SK-N-SH (cell line): ENCODE measurements at regions not wholly inside any gene's neighbourhood (a gene's known extent, or its start where the extent isn't known, plus 50 kb on each side); places are given as distances from the start of the nearest gene placed in this dataset.

Experiments used
- CTCF ChIA-PET: fragments of 300-600, 350-600 bp; formaldehyde crosslinking; extraction: SDS; loops from one replicate; lab custom pipeline; 2021; lab: Yijun Ruan, JAX
- POLR2A ChIA-PET: fragments of 350-600 bp; sonication (Branson Sonifier 250); formaldehyde crosslinking; extraction: SDS; loops from one replicate; lab custom pipeline; 2020; ENCODE audit warnings: antibody characterized with exemption, inconsistent platforms; lab: Yijun Ruan, JAX
- DNase-seq: peaks from one replicate; pipeline ENCODE4 v3.0.0; 2012
- H2AFZ ChIP-seq: fragments of 200-600 bp; sonication (generic); 2 replicates; pipeline ENCODE4 v1.8.1; 2016; ENCODE audit warnings: antibody characterized with exemption, mild to moderate bottlenecking, low read depth
- H3F3A ChIP-seq: fragments of 200-600 bp; sonication (generic); replicated peaks from 2 replicates; pipeline ENCODE3; 2016; ENCODE audit warnings: antibody characterized with exemption, mild to moderate bottlenecking; ENCODE audit not compliant: insufficient read depth
- H3K27ac ChIP-seq, 2 experiments: fragments of 200-500 bp in 1 of 2; fragments of 200-600 bp in 1 of 2; sonication (Bioruptor generic) in 1 of 2; sonication (generic), shearing (Covaris generic) in 1 of 2; 2 replicates each; pipeline versions ENCODE4 v1.5.1 to v1.6.1; 2014 to 2016; ENCODE audit warnings: low read depth in 2 of 2, inconsistent platforms in 1 of 2, low read length in 1 of 2, mild to moderate bottlenecking in 1 of 2, mixed read lengths in 1 of 2
- H3K27me3 ChIP-seq: fragments of 200-600 bp; sonication (generic), shearing (Covaris generic); 2 replicates; pipeline ENCODE4 v1.6.1; 2016; ENCODE audit warnings: mixed run types; ENCODE audit not compliant: insufficient read depth
- H3K36me3 ChIP-seq, 2 experiments: fragments of 200-500 bp in 1 of 2; fragments of 200-600 bp in 1 of 2; sonication (Bioruptor generic) in 1 of 2; sonication (generic) in 1 of 2; replicated peaks in 1 of 2; 2 replicates each; pipeline versions ENCODE3 to v1.5.1; 2014 to 2016; ENCODE audit warnings: low read length in 1 of 2, mild to moderate bottlenecking in 1 of 2; ENCODE audit not compliant: insufficient read depth in 2 of 2, control insufficient read depth in 1 of 2
- H3K4me1 ChIP-seq, 2 experiments: fragments of 200-500 bp in 1 of 2; fragments of 200-600 bp in 1 of 2; sonication (Bioruptor generic) in 1 of 2; sonication (generic), shearing (Covaris generic) in 1 of 2; 2 replicates each; pipeline versions ENCODE4 v1.5.1 to v1.6.1; 2014 to 2016; ENCODE audit warnings: low read depth in 1 of 2, low read length in 1 of 2, mixed run types in 1 of 2; ENCODE audit not compliant: insufficient read depth in 2 of 2, control insufficient read depth in 1 of 2
- H3K4me2 ChIP-seq: fragments of 200-600 bp; sonication (generic), shearing (Covaris generic); 2 replicates; pipeline ENCODE4 v1.6.1; 2017; ENCODE audit warnings: mixed run types
- H3K4me3 ChIP-seq, 2 experiments: fragments of 200-500 bp in 1 of 2; fragments of 200-600 bp in 1 of 2; sonication (Bioruptor generic) in 1 of 2; sonication (generic), shearing (Covaris generic) in 1 of 2; 2 replicates each; pipeline versions ENCODE4 v1.5.1 to v1.8.1; 2014 to 2016; ENCODE audit warnings: low read depth in 2 of 2, inconsistent platforms in 1 of 2, low read length in 1 of 2, mild to moderate bottlenecking in 1 of 2, mixed read lengths in 1 of 2, moderate library complexity in 1 of 2
- H3K79me2 ChIP-seq: fragments of 200-600 bp; sonication (generic); 2 replicates; pipeline ENCODE4 v1.8.1; 2017; ENCODE audit warnings: mild to moderate bottlenecking; ENCODE audit not compliant: insufficient read depth
- H3K9ac ChIP-seq: fragments of 200-600 bp; sonication (generic); 2 replicates; pipeline ENCODE4 v1.6.1; 2017; ENCODE audit warnings: mixed run types
- H3K9me2 ChIP-seq: fragments of 200-600 bp; sonication (generic); 2 replicates; pipeline ENCODE4 v1.6.1; 2017; ENCODE audit warnings: mixed run types
- H3K9me3 ChIP-seq: fragments of 200-600 bp; sonication (generic); 2 replicates; pipeline ENCODE4 v1.6.1; 2017; ENCODE audit warnings: mixed run types, mild to moderate bottlenecking, moderate library complexity
- H4K20me1 ChIP-seq: fragments of 200-600 bp; sonication (generic); 2 replicates; pipeline ENCODE4 v1.6.1; 2017; ENCODE audit warnings: mild to moderate bottlenecking, mixed run types; ENCODE audit not compliant: insufficient read depth
- CHD2 ChIP-seq: fragments of 150-350 bp; IDR thresholded peaks from 2 replicates; pipeline ENCODE4 v1.6.1; 2018; ENCODE audit warnings: low read length; ENCODE audit not compliant: partially characterized antibody
- CTCF ChIP-seq: fragments of 200-600 bp; sonication (generic); IDR thresholded peaks from 2 replicates; pipeline ENCODE4 v1.6.1; 2017; ENCODE audit warnings: antibody characterized with exemption, mild to moderate bottlenecking, moderate library complexity
- EZH2phosphoT487 ChIP-seq: fragments of 200-600 bp; sonication (generic); IDR thresholded peaks from 2 replicates; pipeline ENCODE4 v1.6.1; 2017; ENCODE audit warnings: low read depth, mixed run types, mild to moderate bottlenecking, antibody characterized with exemption, moderate library complexity, borderline replicate concordance
- FOSL2 ChIP-seq: IDR thresholded peaks from 2 replicates; pipeline ENCODE4 v1.4.0; 2012; ENCODE audit warnings: low read depth, mild to moderate bottlenecking, moderate library complexity, borderline replicate concordance
- IRF3 ChIP-seq: fragments of 150-350 bp; IDR thresholded peaks from 2 replicates; pipeline ENCODE4 v1.6.1; 2016; ENCODE audit warnings: mild to moderate bottlenecking, low read depth, low read length
- NFIC ChIP-seq: IDR thresholded peaks from 2 replicates; pipeline ENCODE4 v1.4.0; 2012; ENCODE audit warnings: borderline replicate concordance
- NRF1 ChIP-seq: IDR thresholded peaks from 2 replicates; pipeline ENCODE4 v1.6.1; 2012; ENCODE audit warnings: low read depth, mild to moderate bottlenecking, low read length
- PBX3 ChIP-seq: IDR thresholded peaks from 2 replicates; pipeline ENCODE4; 2012
- RFX5 ChIP-seq: IDR thresholded peaks from 2 replicates; pipeline ENCODE4 v1.6.1; 2012; ENCODE audit warnings: mild to moderate bottlenecking, improper control_type of control experiment, low read length
- TAF1 ChIP-seq: IDR thresholded peaks from 2 replicates; pipeline ENCODE4 v1.6.1; 2012; ENCODE audit warnings: low read depth, mild to moderate bottlenecking, low read length, moderate library complexity, borderline replicate concordance
- TCF12 ChIP-seq: IDR thresholded peaks from 2 replicates; pipeline ENCODE4 v1.4.0; 2012
- USF2 ChIP-seq: fragments of 150-350 bp; IDR thresholded peaks from 2 replicates; pipeline ENCODE4 v1.6.1; 2017; ENCODE audit warnings: antibody characterized with exemption, low read length, low read depth, borderline replicate concordance
- WGBS: methylation state at CpG from one replicate; pipeline ENCODE4 v1.1.6; 2017; ENCODE audit warnings: low lambda C conversion rate; 5-methylcytosine and 5-hydroxymethylcytosine counted together

- WGBS = 50% methylated on average over 1 of the region's 2 CpGs
- Histone ChIP-seq H4K20me1 (no peaks in the 10 kb centered on the region), H3K4me2 (no peak overlapping the region), H3K36me3 (no peaks in the 10 kb centered on the region), H3K4me1 (peaks cover 0 to 10% of the 10 kb centered on the region in 2 experiments; a peak in 2 of 4 replicates), H3K9me3 (peaks cover 4% of the 10 kb centered on the region; the same call in 1 of the 2 replicates), H3F3A (peaks cover 12% of the 10 kb centered on the region), H3K9ac (no peak overlapping the region), H2AFZ (no peak overlapping the region), H3K27ac (peak overlapping the region in 1 of 2 experiments; percentile 65; a peak in 2 of 4 replicates), H3K27me3 (no peaks in the 10 kb centered on the region), H3K9me2 (no peaks in the 10 kb centered on the region), H3K4me3 (no peak overlapping the region), H3K79me2 (no peaks in the 10 kb centered on the region)
- ChIA-PET POLR2A (no interaction called here), CTCF (interaction anchor here (1.0 to 1.7 kb wide), 2 partner anchors 9 to 428 kb away, joined by 4 to 5 read pairs; no protein-coding TSS in a partner anchor)
- DNase-seq = no peak
- TF ChIP-seq TCF12 (peak; percentile 29; the same call in 1 of the 2 replicates), IRF3 (no peak), NFIC (no peak), PBX3 (0 out of 2 replicates have a peak, but pooled peaks have one; percentile 15), NRF1 (no peak), TAF1 (no peak)
These were observed 422.1 kb downstream of the GJA1 start for GRCh38 chr6:121857551-121857950.

- no peak overlapping the region for H2AFZ ChIP-seq
- no peaks in the 10 kb centered on the region for H4K20me1 ChIP-seq
- peaks cover 4% of the 10 kb centered on the region; the same call in 1 of the 2 replicates for H3K9me3 ChIP-seq
- no peak overlapping the region for H3K4me3 ChIP-seq
- 84% methylated on average over 4 of the region's 4 CpGs for WGBS
- no peak overlapping the region for H3K4me2 ChIP-seq
- H3K9me2 ChIP-seq = no peaks in the 10 kb centered on the region
- TF ChIP-seq USF2 = no peak
- peak overlapping the region in 1 of 2 experiments; percentile 67; a peak in 2 of 4 replicates for H3K27ac ChIP-seq
- H3F3A ChIP-seq = peaks cover 12% of the 10 kb centered on the region
- ChIA-PET CTCF (interaction anchor here (1.7 to 5.3 kb wide), 2 partner anchors 9 to 428 kb away, joined by 5 to 24 read pairs; no protein-coding TSS in a partner anchor), POLR2A (no interaction called here)
- H3K4me1 ChIP-seq = peaks cover 0 to 10% of the 10 kb centered on the region in 2 experiments; a peak in 2 of 4 replicates
- no peak overlapping the region for H3K9ac ChIP-seq
- no peaks in the 10 kb centered on the region for H3K36me3 ChIP-seq
- H3K27me3 ChIP-seq = no peaks in the 10 kb centered on the region
- no peaks in the 10 kb centered on the region for H3K79me2 ChIP-seq
- DNase-seq = no peak
These were observed 422.9 kb downstream of the GJA1 start for GRCh38 chr6:121858310-121858709.

GRCh38 chr6:121858986-121859385, 423.5 kb downstream of the GJA1 start:
- peaks cover 0 to 10% of the 10 kb centered on the region in 2 experiments; a peak in 2 of 4 replicates for H3K4me1 ChIP-seq
- peaks cover 4% of the 10 kb centered on the region; the same call in 1 of the 2 replicates for H3K9me3 ChIP-seq
- WGBS = 95% methylated on average over 1 of the region's 1 CpG
- no peak overlapping the region for H3K4me3 ChIP-seq
- ChIA-PET CTCF (interaction anchor here (1.7 to 5.3 kb wide), 2 partner anchors 10 to 429 kb away, joined by 5 to 24 read pairs; no protein-coding TSS in a partner anchor), POLR2A (no interaction called here)
- no peak overlapping the region for H3K27ac ChIP-seq
- H3K4me2 ChIP-seq = no peak overlapping the region
- no peaks in the 10 kb centered on the region for H3K36me3 ChIP-seq
- H3K27me3 ChIP-seq = no peaks in the 10 kb centered on the region
- DNase-seq = no peak
- H4K20me1 ChIP-seq = no peaks in the 10 kb centered on the region
- no peaks in the 10 kb centered on the region for H3K9me2 ChIP-seq
- TF ChIP-seq CHD2 (no peak), IRF3 (no peak), FOSL2 (no peak), EZH2phosphoT487 (no peak), RFX5 (no peak), TCF12 (no peak), NFIC (no peak), CTCF (no peak)
- peaks cover 12% of the 10 kb centered on the region for H3F3A ChIP-seq
- no peak overlapping the region for H3K9ac ChIP-seq
- no peaks in the 10 kb centered on the region for H3K79me2 ChIP-seq
- peak overlapping the region; percentile 45; the same call in 1 of the 2 replicates for H2AFZ ChIP-seq
